Renal cortex interstitium (tissue), 11 donors: ENCODE measurements at regions not wholly inside any gene's neighbourhood (a gene's known extent, or its start where the extent isn't known, plus 50 kb on each side); places are given as distances from the start of the nearest gene placed in this dataset.
"Not testable (repeated sequence)": the region's sequence is repeated elsewhere in the genome, so short reads cannot be mapped to it uniquely, and the experiment has no call there.

Source experiments
- DNase-seq, 11 donors: peaks; one replicate each; pipeline ENCODE4 v3.0.0-alpha.2; 2013; ENCODE audit warnings: low read depth in 9 of 11, low spot score in 4 of 11; ENCODE audit errors: extremely low read depth in 1 of 11

DNA sequence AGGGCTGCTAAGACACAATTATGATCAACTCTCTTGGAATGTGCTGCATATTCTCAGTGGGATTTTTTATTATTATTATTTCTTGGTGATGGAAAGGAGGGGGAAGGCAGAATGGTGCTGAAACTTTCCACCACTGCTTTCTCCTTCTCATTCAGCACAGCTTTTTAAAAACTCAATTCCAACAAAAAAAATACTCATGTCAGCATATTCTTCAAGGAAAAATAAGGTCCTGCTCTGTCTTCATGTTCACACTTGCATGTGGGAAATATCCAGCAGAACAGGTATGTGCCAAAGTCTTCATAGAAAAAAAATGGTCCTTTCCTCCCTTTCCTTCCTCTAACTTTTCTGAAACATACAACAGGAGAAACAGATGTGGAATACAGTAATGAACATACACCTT lies 144.0 kb upstream of the ADAMTS3 start:
- DNase-seq, result no peak

DNA sequence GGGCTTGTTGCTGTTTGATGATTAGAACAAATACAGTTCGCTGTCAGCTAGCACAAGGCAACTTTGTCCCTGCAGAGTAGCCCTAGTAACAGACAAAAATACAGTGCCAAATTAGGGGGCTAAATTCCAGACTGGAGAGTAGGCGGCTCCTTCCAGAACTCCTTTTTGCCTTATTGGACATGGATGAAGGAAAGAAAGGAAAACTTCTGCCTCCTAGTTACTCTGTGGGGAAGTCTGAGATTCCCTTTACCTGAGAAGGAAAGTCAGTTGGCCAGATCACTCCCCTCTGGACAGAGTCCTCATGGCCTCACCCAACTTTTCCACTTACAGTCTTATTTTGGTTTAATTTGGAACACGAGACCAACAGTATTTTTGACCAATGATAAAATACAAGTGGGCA lies 140.5 kb upstream of the ADAMTS3 start:
- no peak for DNase-seq

DNA sequence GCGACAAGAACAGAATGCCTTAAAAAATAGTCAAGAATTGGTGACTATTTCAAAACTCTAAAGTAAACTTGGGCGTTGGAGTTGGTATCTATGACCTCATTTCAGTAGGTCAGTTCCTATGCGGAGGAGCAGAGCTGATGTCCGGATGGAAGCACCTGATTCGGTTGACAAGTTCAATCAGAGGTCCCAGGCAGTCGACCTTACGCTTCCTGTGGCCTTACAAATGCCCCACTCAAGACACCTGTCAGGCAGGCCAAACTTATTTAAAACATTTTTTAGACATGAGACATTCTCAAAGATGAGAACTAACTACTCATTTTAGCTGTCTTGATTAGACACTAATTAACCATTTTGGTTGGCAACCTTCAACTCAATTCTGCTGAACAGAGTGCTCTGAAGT lies 137.7 kb upstream of the ADAMTS3 start:
- DNase-seq, result no peak

DNA sequence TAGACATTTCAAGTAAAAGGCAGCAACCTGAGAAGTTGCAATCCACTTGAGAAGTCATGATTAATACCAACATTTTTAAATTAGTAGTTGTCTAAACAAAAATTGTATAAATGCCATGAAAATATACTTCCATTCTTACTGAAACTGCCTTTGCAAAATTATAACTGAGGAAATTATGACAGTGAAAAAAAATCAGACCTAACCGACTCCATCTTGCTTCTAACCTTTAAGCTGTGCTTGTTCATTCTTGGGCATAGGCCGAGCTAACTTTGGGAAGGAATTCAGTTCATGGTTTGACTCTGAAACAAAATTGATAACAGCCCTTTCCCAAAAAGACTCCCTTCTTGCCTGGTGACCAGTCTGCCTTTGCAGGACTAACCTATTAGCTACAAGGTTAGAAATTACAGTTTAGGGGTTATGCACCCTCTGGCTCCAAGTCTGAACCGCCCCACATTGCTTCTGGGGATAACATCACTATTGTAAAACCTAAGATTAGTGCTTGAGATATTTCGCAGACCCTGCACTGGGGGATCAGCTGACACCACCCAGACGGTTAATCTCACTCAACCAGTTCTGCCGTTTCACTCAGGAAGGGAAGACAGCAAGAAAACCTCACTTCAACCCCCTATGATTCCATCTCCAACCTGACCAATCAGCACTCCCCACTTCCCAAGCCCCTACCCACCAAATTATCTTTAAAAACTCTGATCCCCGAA lies 136.1 kb upstream of the ADAMTS3 start:
- not testable (repeated sequence) for DNase-seq

DNA sequence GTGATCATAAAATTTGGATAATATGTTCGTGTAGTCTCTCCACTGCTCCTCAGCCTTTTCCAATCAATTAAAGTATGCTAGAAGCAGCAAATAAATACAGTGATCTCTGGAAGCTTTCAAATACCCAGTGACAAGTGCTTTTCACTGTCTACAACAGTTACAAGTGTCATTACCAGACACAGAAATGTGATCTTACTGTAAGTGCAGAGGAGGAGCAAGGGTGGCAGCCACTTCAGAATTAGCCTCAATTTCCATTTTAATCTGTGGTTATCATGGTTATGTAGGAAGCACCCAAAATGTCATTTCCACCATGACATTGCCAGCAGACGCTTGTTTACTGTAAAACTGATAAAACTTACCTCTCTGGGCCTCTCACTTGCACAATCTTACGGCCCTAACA lies 133.9 kb upstream of the ADAMTS3 start:
- no peak for DNase-seq

DNA sequence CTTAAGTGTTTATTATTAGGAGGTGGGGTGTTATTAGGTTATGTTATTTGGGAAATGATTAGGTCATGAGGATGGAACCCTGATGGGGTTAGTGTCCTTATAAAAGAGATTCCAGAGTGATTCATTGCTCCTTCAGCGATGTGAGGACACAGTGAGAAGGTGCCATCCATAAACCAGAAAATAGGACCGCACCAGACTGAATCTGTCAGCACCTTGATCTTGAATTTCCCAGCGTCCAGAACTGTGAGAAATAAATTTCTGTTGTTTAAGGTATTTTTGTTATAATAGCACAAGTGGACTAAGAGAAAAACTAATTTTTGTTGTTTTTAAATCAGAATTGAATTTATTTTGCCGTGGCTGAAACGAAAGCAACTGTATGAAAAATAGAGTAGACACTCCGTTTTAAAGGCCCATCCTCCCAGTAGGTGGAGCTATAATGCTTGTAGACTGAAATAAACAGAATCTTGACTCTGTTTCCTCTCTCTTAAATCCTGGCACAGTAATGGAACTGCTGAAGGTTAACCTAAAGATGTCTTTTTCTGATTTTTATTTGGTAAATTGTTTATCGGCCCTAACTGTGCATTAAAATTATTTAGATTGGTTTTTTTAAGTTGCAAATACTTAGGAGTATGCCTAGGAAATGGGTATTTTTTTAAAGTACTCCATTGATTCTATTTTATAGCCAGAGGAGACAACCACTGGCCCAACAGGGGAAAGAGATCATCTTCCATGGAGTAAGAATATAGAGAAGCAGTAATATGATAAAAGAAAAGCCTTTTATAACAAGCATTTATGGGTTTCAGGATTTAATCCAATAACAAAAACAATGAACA lies 133.2 kb upstream of the ADAMTS3 start:
- peak in 10 of 11 donors; percentile 21 to 61 (median 34) for DNase-seq

DNA sequence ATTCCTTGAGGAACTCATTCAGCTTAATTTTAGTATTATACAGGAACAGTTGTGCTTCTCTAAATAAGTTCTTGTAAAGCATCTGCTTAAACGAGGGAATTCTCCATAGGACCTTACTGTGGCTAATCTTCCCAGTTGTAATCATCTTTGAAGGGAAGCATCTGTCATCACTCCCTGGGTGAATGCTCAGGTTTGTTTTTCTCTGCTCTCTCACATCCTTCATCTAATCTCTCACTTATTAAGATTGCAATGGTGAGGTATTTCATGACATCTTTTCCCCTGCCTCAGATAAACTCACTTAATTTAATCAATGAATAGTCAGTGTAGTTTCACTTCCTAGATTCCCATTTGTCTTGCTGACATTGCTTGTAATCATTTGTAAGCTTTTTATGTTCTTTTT lies 121.8 kb upstream of the ADAMTS3 start:
- DNase-seq, result peak in 1 of 11 donors; percentile 5

DNA sequence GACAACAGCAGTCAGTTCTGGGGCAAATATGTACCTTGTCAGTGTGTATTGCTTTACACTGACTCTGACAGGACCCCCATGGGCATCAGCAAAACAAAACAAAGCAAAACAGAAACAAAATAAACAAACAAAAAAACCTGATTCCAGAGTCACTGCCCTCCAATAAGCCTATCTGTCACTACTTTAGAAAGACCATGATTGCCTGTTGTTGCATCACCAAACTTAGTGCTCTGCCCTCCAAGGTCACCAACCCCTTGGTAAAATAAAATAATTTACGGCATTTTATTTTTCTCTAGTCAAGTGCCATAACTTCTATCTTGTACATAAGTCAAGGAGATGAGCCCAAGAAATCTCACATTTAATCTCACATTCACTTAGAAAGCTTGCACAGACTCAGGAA lies 120.9 kb upstream of the ADAMTS3 start:
- DNase-seq, result no peak

DNA sequence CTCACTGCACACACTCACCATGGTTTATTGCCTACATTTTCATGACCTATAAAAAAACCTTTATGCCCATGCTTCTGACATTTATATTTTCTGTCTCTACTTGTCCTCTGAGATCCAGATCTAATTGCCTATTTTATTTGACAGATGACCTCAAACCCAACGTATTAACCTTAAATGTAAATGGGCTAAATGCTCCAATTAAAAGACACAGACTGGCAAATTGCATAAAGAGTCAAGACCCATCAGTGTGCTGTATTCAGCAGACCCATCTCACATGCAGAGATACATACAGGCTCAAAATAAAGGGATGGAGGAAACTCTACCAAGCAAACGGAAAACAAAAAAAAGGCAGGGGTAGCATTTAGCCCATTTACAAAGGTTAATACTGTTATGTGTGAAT lies 117.4 kb upstream of the ADAMTS3 start:
- not testable (repeated sequence) for DNase-seq

DNA sequence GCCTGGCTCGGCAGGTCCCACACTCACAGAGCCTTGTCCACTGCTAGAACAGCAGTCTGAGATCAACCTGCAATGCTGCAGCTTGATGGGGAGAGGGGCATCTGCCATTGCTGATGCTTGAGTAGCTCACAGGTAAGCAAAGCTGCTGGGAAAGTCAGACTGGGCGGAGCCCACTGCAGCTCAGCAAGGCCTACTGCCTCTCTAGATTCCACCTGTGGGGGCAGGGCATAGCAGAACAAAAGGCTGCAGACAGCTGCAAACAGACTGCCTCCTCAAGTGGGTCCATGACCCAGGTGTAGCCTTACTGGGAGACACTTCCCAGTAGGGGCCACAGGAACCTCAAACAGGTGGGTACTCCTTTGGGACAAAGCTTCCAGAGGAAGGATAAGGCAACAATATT lies 110.6 kb upstream of the ADAMTS3 start:
- DNase-seq, result no peak

DNA sequence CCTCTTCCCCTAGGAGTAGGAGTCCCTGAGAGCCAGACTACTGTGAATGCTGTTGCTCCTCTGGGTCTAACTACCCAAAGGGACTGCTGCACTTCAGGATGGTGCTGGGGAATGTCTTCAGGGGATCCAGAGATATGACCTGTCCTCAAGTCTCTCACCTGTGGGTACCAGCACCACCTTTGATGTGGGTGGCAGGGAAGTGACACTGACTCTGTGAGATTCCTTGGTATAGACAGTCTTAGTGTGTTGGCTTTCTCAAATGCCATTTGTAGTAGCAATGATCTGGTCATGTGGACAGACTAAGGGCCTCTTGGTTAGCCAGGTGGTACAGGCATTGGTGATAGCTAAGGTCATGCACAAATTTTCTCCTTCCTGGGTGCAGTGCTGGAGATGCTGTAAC lies 108.9 kb upstream of the ADAMTS3 start:
- DNase-seq, result no peak

DNA sequence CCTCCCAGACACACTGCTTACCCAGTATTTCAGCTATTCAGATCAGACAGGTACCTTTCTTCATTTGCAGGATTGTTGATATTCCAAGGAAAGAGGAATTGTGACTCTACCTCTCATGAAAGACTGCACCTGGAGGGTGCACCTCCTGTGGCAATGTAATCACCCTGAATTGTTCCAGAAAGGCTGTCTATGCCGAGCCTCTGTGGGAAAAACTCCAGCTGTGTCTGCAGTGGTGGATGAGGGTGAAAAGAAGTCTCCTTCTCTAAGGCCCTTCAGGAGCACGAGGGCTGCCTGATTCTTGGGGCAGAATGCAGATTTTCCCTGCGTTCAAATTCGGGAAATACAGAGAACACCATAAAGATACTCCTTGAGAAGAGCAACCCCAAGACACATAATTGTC lies 108.2 kb upstream of the ADAMTS3 start:
- no peak for DNase-seq

DNA sequence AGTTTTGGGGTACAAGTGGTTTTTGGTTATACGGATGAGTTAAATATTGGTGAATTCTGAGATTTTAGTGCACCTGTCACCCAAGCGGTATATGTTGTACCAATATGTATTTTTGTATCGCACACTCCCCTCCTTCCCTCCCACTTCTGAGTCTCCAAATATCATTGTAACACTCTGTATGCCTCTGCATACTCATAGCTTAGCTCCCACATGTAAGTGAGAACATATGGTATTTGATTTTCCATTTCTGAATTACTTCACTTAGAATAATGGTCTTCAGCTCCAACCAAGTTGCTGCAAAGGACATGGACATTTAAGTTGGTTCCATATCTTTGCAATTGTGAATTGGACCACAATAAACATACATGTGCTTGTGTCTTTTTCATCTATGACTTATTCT lies 103.0 kb upstream of the ADAMTS3 start:
- DNase-seq, result no peak

DNA sequence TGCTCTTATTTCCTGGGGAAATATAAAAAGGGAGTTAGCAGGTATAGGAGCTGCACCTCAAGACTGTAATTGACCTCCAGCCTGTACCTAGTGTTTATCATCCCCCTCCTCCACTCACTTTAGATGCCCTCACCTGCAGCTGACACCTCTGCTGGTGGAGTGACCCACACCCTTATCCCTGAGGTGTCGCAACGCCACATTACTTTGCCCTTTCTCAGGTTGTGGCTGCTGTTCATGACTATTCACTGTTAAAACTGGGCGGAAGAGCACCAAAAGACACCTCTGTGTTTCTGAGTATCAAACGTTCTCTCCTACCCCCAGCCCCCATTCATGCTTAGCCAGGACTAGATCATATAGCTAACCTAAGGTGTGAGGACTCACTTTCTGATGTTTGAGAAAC lies 101.5 kb upstream of the ADAMTS3 start:
- no peak for DNase-seq

DNA sequence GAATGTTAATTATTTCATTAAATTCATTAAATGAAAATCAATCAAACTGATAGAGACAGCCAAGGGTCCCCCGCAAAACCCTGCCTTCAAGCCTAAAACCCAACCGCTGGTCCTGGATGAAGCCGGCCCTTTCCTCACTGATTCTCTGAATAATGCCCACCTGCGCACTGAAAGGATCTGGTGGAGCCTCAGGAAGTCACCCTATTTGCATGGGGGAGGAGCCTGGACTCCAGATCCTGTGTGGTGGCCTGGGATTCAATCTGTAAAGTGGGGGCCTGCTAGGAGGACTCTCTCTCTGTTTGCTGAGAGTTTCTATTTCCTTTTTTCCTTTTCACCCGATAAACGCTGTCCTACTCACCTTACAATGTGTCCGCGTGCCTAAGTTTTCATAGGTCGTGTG lies 97.9 kb upstream of the ADAMTS3 start:
- DNase-seq, result no peak

DNA sequence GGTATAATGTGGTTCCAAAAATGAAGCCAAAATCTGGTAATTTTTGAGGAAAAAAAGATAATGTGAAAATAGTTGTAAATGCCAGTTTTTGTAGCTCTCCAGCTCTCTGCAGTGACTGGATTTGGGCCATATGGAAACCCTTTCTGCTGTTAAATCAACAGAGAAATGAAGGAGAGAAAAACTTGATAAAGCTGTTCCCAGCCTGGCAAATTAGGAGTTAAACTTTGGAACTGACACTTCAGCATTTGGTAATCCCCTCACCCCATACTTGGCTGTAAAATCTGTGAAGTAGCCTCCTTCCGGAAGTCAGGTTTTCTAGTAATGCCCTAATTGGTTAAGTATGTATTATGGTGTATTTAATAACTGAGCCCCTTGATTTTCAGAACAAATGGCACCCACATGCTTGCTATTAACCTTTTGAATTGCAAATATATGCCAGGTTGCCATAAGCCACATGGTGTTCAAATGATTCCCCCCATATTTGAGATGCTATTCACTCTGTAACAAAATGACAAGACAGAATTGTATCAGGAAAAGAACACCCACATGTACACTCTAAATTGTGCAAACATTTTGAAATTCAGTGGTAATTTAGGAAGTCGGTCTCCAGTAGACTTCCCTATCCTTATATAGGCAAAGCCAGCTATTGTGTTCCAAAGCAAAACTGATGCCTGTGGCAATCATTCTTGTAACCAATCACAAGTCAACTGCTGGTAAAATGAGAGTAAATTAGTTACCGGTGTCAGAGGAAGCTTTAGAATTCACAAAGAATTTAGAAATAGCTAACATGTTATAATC lies 96.3 kb upstream of the ADAMTS3 start:
- DNase-seq, result no peak

DNA sequence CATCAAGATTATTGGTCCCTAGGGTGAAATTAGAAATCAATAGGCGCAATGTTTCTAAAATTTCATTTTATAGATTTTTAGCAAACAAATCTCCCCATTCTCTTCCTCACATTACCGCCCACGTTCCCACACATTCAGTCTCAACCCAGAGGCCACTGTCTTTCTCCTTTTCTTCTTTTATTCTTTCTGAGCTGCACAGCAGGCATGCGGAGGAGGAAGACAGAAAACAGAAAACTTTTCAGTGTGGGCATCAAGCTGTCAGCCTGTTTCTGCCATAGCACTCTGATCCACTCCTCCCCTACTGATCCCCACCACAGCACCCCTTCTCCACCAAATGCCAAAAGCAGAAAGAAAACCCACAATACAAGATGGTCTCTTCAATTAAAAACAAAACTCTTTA lies 94.8 kb upstream of the ADAMTS3 start:
- DNase-seq, result no peak

DNA sequence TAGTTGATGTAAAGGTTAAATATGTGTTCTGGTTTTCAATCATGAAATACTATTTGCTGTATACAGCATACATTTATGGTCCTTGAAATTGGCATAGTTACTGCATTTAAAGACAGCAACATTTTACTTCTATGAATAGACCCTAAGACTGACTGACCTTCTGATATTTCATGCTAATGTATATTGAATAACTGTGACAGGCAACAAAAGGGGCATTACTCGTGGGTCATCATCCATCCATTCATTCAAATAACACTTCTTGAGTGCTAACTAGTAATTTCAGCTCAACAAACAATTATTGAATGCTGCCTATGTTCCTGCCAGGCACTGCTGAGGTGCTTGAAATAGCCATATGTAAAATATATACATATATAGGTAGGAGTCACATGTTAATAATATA lies 92.8 kb upstream of the ADAMTS3 start:
- DNase-seq, result no peak

DNA sequence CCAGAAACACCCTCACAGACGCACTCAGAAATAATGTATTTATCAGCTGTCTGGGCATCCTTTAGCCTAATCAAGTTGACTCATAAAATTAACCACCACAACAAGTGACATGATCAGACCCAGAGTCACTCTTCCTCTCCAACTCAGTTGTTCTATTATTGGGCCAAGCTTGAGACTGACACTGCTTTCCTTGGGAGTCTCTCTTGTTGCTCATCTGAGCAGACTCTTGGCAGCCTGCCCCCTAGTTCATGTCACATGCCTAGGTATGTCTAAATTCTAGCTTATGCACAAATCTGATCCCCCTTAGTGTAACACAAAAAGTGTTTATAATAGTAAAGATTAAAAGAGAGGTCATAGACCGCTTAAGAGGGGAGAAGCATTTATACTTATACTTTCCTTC lies 72.6 kb upstream of the ADAMTS3 start:
- DNase-seq, result no peak

DNA sequence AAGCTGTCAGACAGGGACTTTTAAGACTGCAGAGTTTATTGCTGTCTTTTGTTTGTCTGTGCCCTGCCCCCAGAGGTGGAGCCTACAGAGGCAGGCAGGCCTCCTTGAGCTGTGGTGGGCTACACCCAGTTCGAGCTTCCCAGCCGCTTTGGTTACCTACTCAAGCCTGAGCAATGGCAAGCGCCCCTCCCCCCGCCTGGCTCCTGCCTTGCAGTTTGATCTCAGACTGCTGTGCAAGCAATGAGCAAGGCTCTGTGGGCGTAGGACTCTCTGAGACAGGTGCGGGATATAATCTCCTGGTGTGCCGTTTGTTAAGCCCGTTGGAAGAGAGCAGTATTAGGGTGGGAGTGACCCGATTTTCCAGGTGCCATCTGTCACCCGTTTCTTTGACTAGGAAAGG lies 67.8 kb upstream of the ADAMTS3 start:
- DNase-seq, result not testable (repeated sequence)
